Stimulated activated CD8-positive, alpha-beta memory T cell treated with anti-CD3 and anti-CD28 coated beads, Interleukin-12 subunit alpha, Interleukin-12 subunit beta, amount 100 ng/mL, for 4 hours (primary cell): ENCODE measurements at regions not wholly inside any gene's neighbourhood (a gene's known extent, or its start where the extent isn't known, plus 50 kb on each side); places are given as distances from the start of the nearest gene placed in this dataset.

Experiments
- DNase-seq: peaks from one replicate; pipeline ENCODE4 v3.0.0-alpha.2; 2020; ENCODE audit warnings: low read depth

GRCh38 chr1:50292276-50292675 lies 131.0 kb downstream of the DMRTA2 start:
- no peak for DNase-seq

GRCh38 chr1:50289495-50289894 lies 133.7 kb downstream of the DMRTA2 start:
- DNase-seq: no peak

- no peak for DNase-seq
Observed at GRCh38 chr1:50285994-50286393, 137.2 kb downstream of the DMRTA2 start.

- DNase-seq: no peak
Observed at GRCh38 chr1:50279622-50280330, 143.5 kb downstream of the DMRTA2 start.

- DNase-seq: no peak
Observed at GRCh38 chr1:50278961-50279360, 144.3 kb downstream of the DMRTA2 start.

- DNase-seq: no peak
Observed at GRCh38 chr1:50278410-50278809, 144.8 kb downstream of the DMRTA2 start.

- DNase-seq: no peak
Observed at GRCh38 chr1:50275566-50275965, 147.7 kb downstream of the DMRTA2 start.

GRCh38 chr1:50272912-50273311 lies 150.3 kb downstream of the DMRTA2 start:
- no peak for DNase-seq

- no peak for DNase-seq
Observed at GRCh38 chr1:50271968-50272578, 151.2 kb downstream of the DMRTA2 start.

- no peak for DNase-seq
Observed at GRCh38 chr1:50271337-50271736, 151.9 kb downstream of the DMRTA2 start.

- no peak for DNase-seq
Observed at GRCh38 chr1:50270926-50271325, 152.3 kb downstream of the DMRTA2 start.

GRCh38 chr1:50268049-50268448 lies 155.2 kb downstream of the DMRTA2 start:
- DNase-seq: no peak

GRCh38 chr1:50266509-50266908 lies 156.7 kb downstream of the DMRTA2 start:
- DNase-seq: no peak

- DNase-seq: no peak
Observed at GRCh38 chr1:50265790-50266314, 157.1 kb downstream of the ELAVL4 start.

GRCh38 chr1:50264590-50264989 lies 155.9 kb downstream of the ELAVL4 start:
- DNase-seq: no peak

- no peak for DNase-seq
Observed at GRCh38 chr1:50262436-50262835, 153.7 kb downstream of the ELAVL4 start.

- DNase-seq: no peak
Observed at GRCh38 chr1:50261951-50262350, 153.2 kb downstream of the ELAVL4 start.

- no peak for DNase-seq
Observed at GRCh38 chr1:50257940-50258685, 149.4 kb downstream of the ELAVL4 start.

- DNase-seq: no peak
Observed at GRCh38 chr1:50257029-50257428, 148.3 kb downstream of the ELAVL4 start.
